ENCODE measurements at regions not wholly inside any gene's neighbourhood (a gene's known extent, or its start where the extent isn't known, plus 50 kb on each side); places are given as distances from the start of the nearest gene placed in this dataset.

DNA sequence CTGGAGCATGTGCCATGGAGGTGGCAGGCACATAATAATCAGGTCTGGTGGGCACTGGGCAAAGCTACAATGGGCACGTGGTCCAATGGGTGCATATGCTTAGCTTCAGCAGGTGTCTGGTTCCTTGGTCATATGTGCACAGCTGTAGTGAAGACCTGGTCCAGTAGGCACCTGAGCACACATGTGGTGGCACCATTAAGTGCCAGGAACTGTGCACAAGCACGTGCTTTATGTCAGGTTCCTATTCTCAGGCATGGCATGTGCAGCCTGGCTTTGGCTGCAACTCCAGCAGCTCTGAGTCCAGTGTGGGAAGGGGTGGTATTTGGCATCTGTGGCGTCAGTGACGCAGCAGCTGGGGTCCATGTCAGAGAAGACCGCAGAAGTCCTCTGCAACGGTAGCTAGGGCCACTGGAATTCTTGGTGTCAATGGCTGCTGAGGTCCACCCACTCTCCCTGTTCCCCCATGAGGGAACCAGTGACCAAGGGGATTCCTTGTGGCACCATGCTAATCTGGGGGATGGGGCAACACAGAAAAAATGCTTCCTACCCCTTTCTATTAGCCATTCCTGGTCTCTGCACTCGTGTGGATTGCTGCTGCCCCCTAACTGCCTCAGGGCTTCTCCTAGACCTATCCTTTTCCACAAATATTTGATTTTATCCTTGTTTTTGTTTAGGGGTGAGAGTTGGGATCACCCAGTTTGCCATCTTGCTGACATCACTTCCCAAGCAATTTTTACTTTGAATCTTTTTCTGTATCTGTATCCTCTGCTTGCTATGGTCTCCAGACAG lies 262.9 kb upstream of the MAP2 start:
- H3K36me3 Mint-ChIP-seq (ENCODE audit: insufficient read depth in 1 of 3, low read depth in 3 of 3): no peaks in the 10 kb centered on the region
- H2BK120ac ChIP-seq (ENCODE audit: low read depth, low read length, poor library complexity, severe bottlenecking): no peak overlapping the region
- no peak overlapping the region for H3K14ac ChIP-seq (ENCODE audit: insufficient read depth, low read length)
- H3K27me3 ChIP-seq (ENCODE audit: insufficient read depth, low read length): no peaks in the 10 kb centered on the region
- no peak overlapping the region for H3K4me2 ChIP-seq (ENCODE audit: insufficient read depth, insufficient read length, low read length)
- no peak overlapping the region for H4K91ac ChIP-seq (ENCODE audit: insufficient read length, low read depth, low read length)
- H2BK5ac ChIP-seq (ENCODE audit: insufficient read length, low read length): no peak overlapping the region
- H3K4me3 Mint-ChIP-seq: no peak overlapping the region
- no peak overlapping the region for H3K18ac ChIP-seq (ENCODE audit: insufficient read length, low read depth, low read length)
- no peaks in the 10 kb centered on the region for H3K79me1 ChIP-seq (ENCODE audit: insufficient read depth, low read depth, low read length, poor library complexity, severe bottlenecking)
- peaks cover 27 to 32% of the 10 kb centered on the region in 2 experiments for H3K4me1 Mint-ChIP-seq
- no peak; the same call in 2 of the 3 replicates for TF ChIP-seq CTCF (conservative IDR thresholded peaks at IDR 0.05)
- no peak overlapping the region for H2AFZ ChIP-seq (ENCODE audit: low read length)
- H3K27me3 Mint-ChIP-seq (ENCODE audit: low read depth): no peaks in the 10 kb centered on the region
- WGBS (ENCODE audit: extremely low coverage, insufficient read length, low lambda C conversion rate): no CpG with 5 or more reads among the region's 7 CpGs
- no peaks in the 10 kb centered on the region; the same call in 1 of the 2 replicates for H3K4me1 ChIP-seq (ENCODE audit: insufficient read depth, low read length)
- no peak overlapping the region for H2BK12ac ChIP-seq (ENCODE audit: insufficient read length, low read depth, low read length)
- H3K9me3 Mint-ChIP-seq: no peaks in the 10 kb centered on the region
- no peak overlapping the region for H3K27ac ChIP-seq (ENCODE audit: insufficient read length, low read depth, low read length)
- H3K9me3 ChIP-seq (ENCODE audit: control insufficient read depth, low read depth, low read length): no peaks in the 10 kb centered on the region
- no peak for DNase-seq
- no peak overlapping the region for H2AK5ac ChIP-seq (ENCODE audit: insufficient read length, low read length)
- no peak overlapping the region for H2BK20ac ChIP-seq (ENCODE audit: low read depth, low read length, poor library complexity, severe bottlenecking)
- no peaks in the 10 kb centered on the region for H4K20me1 ChIP-seq (ENCODE audit: control insufficient read depth, insufficient read depth, insufficient read length)
- H3K9ac ChIP-seq (ENCODE audit: extremely low read depth, insufficient read length, low read length): no peak overlapping the region
- no peak overlapping the region for H3K56ac ChIP-seq (ENCODE audit: insufficient read length, low read depth, low read length)
- H3K27ac Mint-ChIP-seq: peak overlapping the region in 1 of 3 experiments; percentile 46; a peak in 1 of 7 replicates
- no peak overlapping the region for H3T11ph ChIP-seq (ENCODE audit: low read length)
- no peak overlapping the region for H3K23ac ChIP-seq (ENCODE audit: insufficient read length, low read depth, low read length)
- no peak overlapping the region for H4K5ac ChIP-seq (ENCODE audit: insufficient read length, low read depth, low read length)
- no peak overlapping the region for H4K8ac ChIP-seq (replicated peaks; ENCODE audit: insufficient read length, low read depth, low read length)
- no peaks in the 10 kb centered on the region for H3K23me2 ChIP-seq (ENCODE audit: insufficient read length, low read depth, low read length, poor library complexity, severe bottlenecking)
- no peak overlapping the region for H3K4ac ChIP-seq (ENCODE audit: low read depth, low read length)
- no peak overlapping the region for H2BK15ac ChIP-seq (ENCODE audit: low read depth, low read length)
- H3K79me2 ChIP-seq (ENCODE audit: insufficient read depth, low read length): no peaks in the 10 kb centered on the region

Measured in H9 (cell line).